SK-N-SH (cell line): ENCODE measurements at regions not wholly inside any gene's neighbourhood (a gene's known extent, or its start where the extent isn't known, plus 50 kb on each side); places are given as distances from the start of the nearest gene placed in this dataset.
"Not testable (repeated sequence)": the region's sequence is repeated elsewhere in the genome, so short reads cannot be mapped to it uniquely, and the experiment has no call there.

Experiments used
- CTCF ChIA-PET: fragments of 300-600, 350-600 bp; formaldehyde crosslinking; extraction: SDS; loops from one replicate; lab custom pipeline; 2021; lab: Yijun Ruan, JAX
- POLR2A ChIA-PET: fragments of 350-600 bp; sonication (Branson Sonifier 250); formaldehyde crosslinking; extraction: SDS; loops from one replicate; lab custom pipeline; 2020; ENCODE audit warnings: antibody characterized with exemption, inconsistent platforms; lab: Yijun Ruan, JAX
- DNase-seq: peaks from one replicate; pipeline ENCODE4 v3.0.0; 2012
- H2AFZ ChIP-seq: fragments of 200-600 bp; sonication (generic); 2 replicates; pipeline ENCODE4 v1.8.1; 2016; ENCODE audit warnings: antibody characterized with exemption, mild to moderate bottlenecking, low read depth
- H3F3A ChIP-seq: fragments of 200-600 bp; sonication (generic); replicated peaks from 2 replicates; pipeline ENCODE3; 2016; ENCODE audit warnings: antibody characterized with exemption, mild to moderate bottlenecking; ENCODE audit not compliant: insufficient read depth
- H3K27ac ChIP-seq, 2 experiments: fragments of 200-500 bp in 1 of 2; fragments of 200-600 bp in 1 of 2; sonication (Bioruptor generic) in 1 of 2; sonication (generic), shearing (Covaris generic) in 1 of 2; 2 replicates each; pipeline versions ENCODE4 v1.5.1 to v1.6.1; 2014 to 2016; ENCODE audit warnings: low read depth in 2 of 2, inconsistent platforms in 1 of 2, low read length in 1 of 2, mild to moderate bottlenecking in 1 of 2, mixed read lengths in 1 of 2
- H3K27me3 ChIP-seq: fragments of 200-600 bp; sonication (generic), shearing (Covaris generic); 2 replicates; pipeline ENCODE4 v1.6.1; 2016; ENCODE audit warnings: mixed run types; ENCODE audit not compliant: insufficient read depth
- H3K36me3 ChIP-seq, 2 experiments: fragments of 200-500 bp in 1 of 2; fragments of 200-600 bp in 1 of 2; sonication (Bioruptor generic) in 1 of 2; sonication (generic) in 1 of 2; replicated peaks in 1 of 2; 2 replicates each; pipeline versions ENCODE3 to v1.5.1; 2014 to 2016; ENCODE audit warnings: low read length in 1 of 2, mild to moderate bottlenecking in 1 of 2; ENCODE audit not compliant: insufficient read depth in 2 of 2, control insufficient read depth in 1 of 2
- H3K4me1 ChIP-seq, 2 experiments: fragments of 200-500 bp in 1 of 2; fragments of 200-600 bp in 1 of 2; sonication (Bioruptor generic) in 1 of 2; sonication (generic), shearing (Covaris generic) in 1 of 2; 2 replicates each; pipeline versions ENCODE4 v1.5.1 to v1.6.1; 2014 to 2016; ENCODE audit warnings: low read depth in 1 of 2, low read length in 1 of 2, mixed run types in 1 of 2; ENCODE audit not compliant: insufficient read depth in 2 of 2, control insufficient read depth in 1 of 2
- H3K4me2 ChIP-seq: fragments of 200-600 bp; sonication (generic), shearing (Covaris generic); 2 replicates; pipeline ENCODE4 v1.6.1; 2017; ENCODE audit warnings: mixed run types
- H3K4me3 ChIP-seq, 2 experiments: fragments of 200-500 bp in 1 of 2; fragments of 200-600 bp in 1 of 2; sonication (Bioruptor generic) in 1 of 2; sonication (generic), shearing (Covaris generic) in 1 of 2; 2 replicates each; pipeline versions ENCODE4 v1.5.1 to v1.8.1; 2014 to 2016; ENCODE audit warnings: low read depth in 2 of 2, inconsistent platforms in 1 of 2, low read length in 1 of 2, mild to moderate bottlenecking in 1 of 2, mixed read lengths in 1 of 2, moderate library complexity in 1 of 2
- H3K79me2 ChIP-seq: fragments of 200-600 bp; sonication (generic); 2 replicates; pipeline ENCODE4 v1.8.1; 2017; ENCODE audit warnings: mild to moderate bottlenecking; ENCODE audit not compliant: insufficient read depth
- H3K9ac ChIP-seq: fragments of 200-600 bp; sonication (generic); 2 replicates; pipeline ENCODE4 v1.6.1; 2017; ENCODE audit warnings: mixed run types
- H3K9me2 ChIP-seq: fragments of 200-600 bp; sonication (generic); 2 replicates; pipeline ENCODE4 v1.6.1; 2017; ENCODE audit warnings: mixed run types
- H3K9me3 ChIP-seq: fragments of 200-600 bp; sonication (generic); 2 replicates; pipeline ENCODE4 v1.6.1; 2017; ENCODE audit warnings: mixed run types, mild to moderate bottlenecking, moderate library complexity
- H4K20me1 ChIP-seq: fragments of 200-600 bp; sonication (generic); 2 replicates; pipeline ENCODE4 v1.6.1; 2017; ENCODE audit warnings: mild to moderate bottlenecking, mixed run types; ENCODE audit not compliant: insufficient read depth
- EZH2phosphoT487 ChIP-seq: fragments of 200-600 bp; sonication (generic); IDR thresholded peaks from 2 replicates; pipeline ENCODE4 v1.6.1; 2017; ENCODE audit warnings: low read depth, mixed run types, mild to moderate bottlenecking, antibody characterized with exemption, moderate library complexity, borderline replicate concordance
- FOXJ3 ChIP-seq: sonication (generic); formaldehyde crosslinking; IDR thresholded peaks from 2 replicates; pipeline ENCODE4 v1.5.1; 2020; ENCODE audit warnings: mild to moderate bottlenecking, missing genetic modification reagents
- GABPA ChIP-seq: IDR thresholded peaks from 2 replicates; pipeline ENCODE4 v1.4.0; 2012; ENCODE audit warnings: low read depth, mild to moderate bottlenecking
- MEF2A ChIP-seq: IDR thresholded peaks from 2 replicates; pipeline ENCODE4 v1.4.0; 2012; ENCODE audit warnings: low read depth, borderline replicate concordance
- MXI1 ChIP-seq: IDR thresholded peaks from 2 replicates; pipeline ENCODE4 v1.6.1; 2012; ENCODE audit warnings: mild to moderate bottlenecking, low read depth, low read length, improper control_type of control experiment
- POLR2AphosphoS5 ChIP-seq: IDR thresholded peaks from 2 replicates; pipeline ENCODE4 v1.6.1; 2012; ENCODE audit warnings: low read depth, low read length
- SMC3 ChIP-seq: IDR thresholded peaks from 2 replicates; pipeline ENCODE4 v1.6.1; 2012; ENCODE audit warnings: low read depth, low read length, improper control_type of control experiment
- TAF1 ChIP-seq: IDR thresholded peaks from 2 replicates; pipeline ENCODE4 v1.6.1; 2012; ENCODE audit warnings: low read depth, mild to moderate bottlenecking, low read length, moderate library complexity, borderline replicate concordance
- TEAD4 ChIP-seq: IDR thresholded peaks from 2 replicates; pipeline ENCODE4 v1.4.0; 2012; ENCODE audit warnings: mild to moderate bottlenecking, borderline replicate concordance; ENCODE audit not compliant: insufficient read depth
- WGBS: methylation state at CpG from one replicate; pipeline ENCODE4 v1.1.6; 2017; ENCODE audit warnings: low lambda C conversion rate; 5-methylcytosine and 5-hydroxymethylcytosine counted together
- TF ChIP-seq, protein P1 (sequence below): IDR thresholded peaks from 2 replicates; pipeline ENCODE4 v1.6.1; 2012; ENCODE audit warnings: mild to moderate bottlenecking, low read depth, low read length, moderate library complexity
- TF ChIP-seq, protein P2 (sequence below): fragments of 200-600 bp; sonication (generic); IDR thresholded peaks from 2 replicates; pipeline ENCODE4 v1.6.1; 2017; ENCODE audit warnings: antibody characterized with exemption, mild to moderate bottlenecking, moderate library complexity

DNA sequence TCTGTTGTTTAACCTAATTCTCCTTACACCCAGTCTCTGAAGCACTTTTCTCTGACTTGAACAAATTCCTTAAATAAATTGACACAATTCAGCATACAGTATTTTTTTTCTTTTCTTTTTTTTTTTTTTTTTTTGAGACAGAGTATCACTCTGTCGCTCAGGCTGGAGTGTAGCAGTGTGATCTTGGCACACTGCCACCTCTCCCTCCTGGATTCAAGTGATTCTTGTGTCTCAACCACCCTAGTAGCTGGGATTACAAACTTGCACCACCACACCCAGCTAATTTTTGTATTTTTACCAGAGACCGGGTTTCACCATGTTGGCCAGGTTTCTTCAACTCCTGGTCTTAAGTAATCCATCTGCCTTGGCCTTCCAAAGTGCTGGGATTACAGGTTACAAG is 1498.1 kb upstream of the PCDH10 start:
- Histone ChIP-seq H3F3A (no peaks in the 10 kb centered on the region), H3K9ac (no peak overlapping the region), H4K20me1 (no peaks in the 10 kb centered on the region), H3K4me2 (no peak overlapping the region), H3K27ac (no peak overlapping the region), H3K9me2 (no peaks in the 10 kb centered on the region), H3K4me3 (no peak overlapping the region), H2AFZ (no peak overlapping the region), H3K27me3 (no peaks in the 10 kb centered on the region), H3K4me1 (no peaks in the 10 kb centered on the region), H3K79me2 (no peaks in the 10 kb centered on the region), H3K36me3 (no peaks in the 10 kb centered on the region), H3K9me3 (no peaks in the 10 kb centered on the region)
- no peak for DNase-seq
- CTCF ChIA-PET = no interaction called here
- 14% methylated on average over 2 of the region's 2 CpGs for WGBS
- POLR2A ChIA-PET = no interaction called here
- no peak for TF ChIP-seq MXI1
- TF ChIP-seq SMC3 = no peak
- TF ChIP-seq MEF2A = no peak
- no peak for TF ChIP-seq FOXJ3 (CRISPR knock-in tag)
- TF ChIP-seq, protein P1, sequence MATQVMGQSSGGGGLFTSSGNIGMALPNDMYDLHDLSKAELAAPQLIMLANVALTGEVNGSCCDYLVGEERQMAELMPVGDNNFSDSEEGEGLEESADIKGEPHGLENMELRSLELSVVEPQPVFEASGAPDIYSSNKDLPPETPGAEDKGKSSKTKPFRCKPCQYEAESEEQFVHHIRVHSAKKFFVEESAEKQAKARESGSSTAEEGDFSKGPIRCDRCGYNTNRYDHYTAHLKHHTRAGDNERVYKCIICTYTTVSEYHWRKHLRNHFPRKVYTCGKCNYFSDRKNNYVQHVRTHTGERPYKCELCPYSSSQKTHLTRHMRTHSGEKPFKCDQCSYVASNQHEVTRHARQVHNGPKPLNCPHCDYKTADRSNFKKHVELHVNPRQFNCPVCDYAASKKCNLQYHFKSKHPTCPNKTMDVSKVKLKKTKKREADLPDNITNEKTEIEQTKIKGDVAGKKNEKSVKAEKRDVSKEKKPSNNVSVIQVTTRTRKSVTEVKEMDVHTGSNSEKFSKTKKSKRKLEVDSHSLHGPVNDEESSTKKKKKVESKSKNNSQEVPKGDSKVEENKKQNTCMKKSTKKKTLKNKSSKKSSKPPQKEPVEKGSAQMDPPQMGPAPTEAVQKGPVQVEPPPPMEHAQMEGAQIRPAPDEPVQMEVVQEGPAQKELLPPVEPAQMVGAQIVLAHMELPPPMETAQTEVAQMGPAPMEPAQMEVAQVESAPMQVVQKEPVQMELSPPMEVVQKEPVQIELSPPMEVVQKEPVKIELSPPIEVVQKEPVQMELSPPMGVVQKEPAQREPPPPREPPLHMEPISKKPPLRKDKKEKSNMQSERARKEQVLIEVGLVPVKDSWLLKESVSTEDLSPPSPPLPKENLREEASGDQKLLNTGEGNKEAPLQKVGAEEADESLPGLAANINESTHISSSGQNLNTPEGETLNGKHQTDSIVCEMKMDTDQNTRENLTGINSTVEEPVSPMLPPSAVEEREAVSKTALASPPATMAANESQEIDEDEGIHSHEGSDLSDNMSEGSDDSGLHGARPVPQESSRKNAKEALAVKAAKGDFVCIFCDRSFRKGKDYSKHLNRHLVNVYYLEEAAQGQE = no peak
- TF ChIP-seq, protein P2, sequence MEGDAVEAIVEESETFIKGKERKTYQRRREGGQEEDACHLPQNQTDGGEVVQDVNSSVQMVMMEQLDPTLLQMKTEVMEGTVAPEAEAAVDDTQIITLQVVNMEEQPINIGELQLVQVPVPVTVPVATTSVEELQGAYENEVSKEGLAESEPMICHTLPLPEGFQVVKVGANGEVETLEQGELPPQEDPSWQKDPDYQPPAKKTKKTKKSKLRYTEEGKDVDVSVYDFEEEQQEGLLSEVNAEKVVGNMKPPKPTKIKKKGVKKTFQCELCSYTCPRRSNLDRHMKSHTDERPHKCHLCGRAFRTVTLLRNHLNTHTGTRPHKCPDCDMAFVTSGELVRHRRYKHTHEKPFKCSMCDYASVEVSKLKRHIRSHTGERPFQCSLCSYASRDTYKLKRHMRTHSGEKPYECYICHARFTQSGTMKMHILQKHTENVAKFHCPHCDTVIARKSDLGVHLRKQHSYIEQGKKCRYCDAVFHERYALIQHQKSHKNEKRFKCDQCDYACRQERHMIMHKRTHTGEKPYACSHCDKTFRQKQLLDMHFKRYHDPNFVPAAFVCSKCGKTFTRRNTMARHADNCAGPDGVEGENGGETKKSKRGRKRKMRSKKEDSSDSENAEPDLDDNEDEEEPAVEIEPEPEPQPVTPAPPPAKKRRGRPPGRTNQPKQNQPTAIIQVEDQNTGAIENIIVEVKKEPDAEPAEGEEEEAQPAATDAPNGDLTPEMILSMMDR = no peak
- no peak for TF ChIP-seq TEAD4
- TF ChIP-seq EZH2phosphoT487 = no peak
- no peak for TF ChIP-seq POLR2AphosphoS5
- no peak for TF ChIP-seq GABPA
- no peak for TF ChIP-seq TAF1

DNA sequence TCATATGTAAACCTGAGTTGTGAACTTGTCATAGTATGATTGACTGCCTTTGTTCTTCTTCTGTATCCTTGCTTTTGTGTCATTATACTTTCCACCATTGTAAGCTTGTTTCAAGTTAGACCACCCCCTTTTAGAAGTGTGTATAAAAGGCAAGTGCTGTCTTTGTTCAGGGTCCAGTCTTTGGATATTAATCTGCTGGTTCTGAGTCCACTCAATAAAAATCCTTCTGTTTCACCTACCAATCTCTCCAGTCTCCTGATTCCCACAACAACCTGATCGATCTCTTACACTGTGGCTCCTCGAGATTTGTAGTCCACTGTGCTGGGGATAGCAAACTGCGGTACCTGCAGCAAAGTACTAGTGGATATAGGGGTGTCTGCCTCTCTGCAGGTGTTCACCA is 1465.8 kb upstream of the PCDH10 start:
- 2% methylated on average over 3 of the region's 3 CpGs for WGBS
- CTCF ChIA-PET, H3K9me3 ChIP-seq: not testable (repeated sequence)

More for the DNA sequence above, 1465.8 kb upstream of the PCDH10 start:
- DNase-seq, H3K79me2 ChIP-seq, H3K9me2 ChIP-seq, H3K27me3 ChIP-seq, H3K27ac ChIP-seq, H3K9ac ChIP-seq, H3K4me1 ChIP-seq, H3F3A ChIP-seq, H3K4me3 ChIP-seq, POLR2A ChIA-PET, H3K36me3 ChIP-seq, H2AFZ ChIP-seq, H3K4me2 ChIP-seq, H4K20me1 ChIP-seq: not testable (repeated sequence)
